CD4-positive, alpha-beta T cell treated with Interleukin-6 for 4 hours (primary cell): ENCODE measurements at regions not wholly inside any gene's neighbourhood (a gene's known extent, or its start where the extent isn't known, plus 50 kb on each side); places are given as distances from the start of the nearest gene placed in this dataset.
"Not testable (repeated sequence)": the region's sequence is repeated elsewhere in the genome, so short reads cannot be mapped to it uniquely, and the experiment has no call there.

Experiments
- DNase-seq: peaks from one replicate; pipeline ENCODE4 v3.0.0-alpha.2; 2020; ENCODE audit warnings: mixed read lengths

DNA sequence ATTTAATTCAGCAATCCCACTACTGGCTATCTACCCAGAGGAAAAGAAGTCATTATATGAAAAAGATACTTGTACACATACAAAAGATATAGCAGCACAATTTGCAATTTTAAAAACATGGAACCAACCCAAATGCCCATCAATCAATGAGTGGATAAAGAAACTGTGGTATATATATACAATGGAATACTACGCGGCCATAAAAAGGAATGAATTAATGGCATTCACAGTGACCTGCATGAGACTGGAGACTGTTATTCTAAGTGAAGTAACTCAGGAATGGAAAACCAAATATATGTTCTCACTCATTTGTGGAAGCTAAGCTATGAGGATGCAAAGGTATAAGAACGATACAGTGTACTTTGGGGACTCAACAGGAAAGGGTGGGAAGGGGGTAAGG, 102.8 kb upstream of the KCNMA1 start:
- not testable (repeated sequence) for DNase-seq

DNA sequence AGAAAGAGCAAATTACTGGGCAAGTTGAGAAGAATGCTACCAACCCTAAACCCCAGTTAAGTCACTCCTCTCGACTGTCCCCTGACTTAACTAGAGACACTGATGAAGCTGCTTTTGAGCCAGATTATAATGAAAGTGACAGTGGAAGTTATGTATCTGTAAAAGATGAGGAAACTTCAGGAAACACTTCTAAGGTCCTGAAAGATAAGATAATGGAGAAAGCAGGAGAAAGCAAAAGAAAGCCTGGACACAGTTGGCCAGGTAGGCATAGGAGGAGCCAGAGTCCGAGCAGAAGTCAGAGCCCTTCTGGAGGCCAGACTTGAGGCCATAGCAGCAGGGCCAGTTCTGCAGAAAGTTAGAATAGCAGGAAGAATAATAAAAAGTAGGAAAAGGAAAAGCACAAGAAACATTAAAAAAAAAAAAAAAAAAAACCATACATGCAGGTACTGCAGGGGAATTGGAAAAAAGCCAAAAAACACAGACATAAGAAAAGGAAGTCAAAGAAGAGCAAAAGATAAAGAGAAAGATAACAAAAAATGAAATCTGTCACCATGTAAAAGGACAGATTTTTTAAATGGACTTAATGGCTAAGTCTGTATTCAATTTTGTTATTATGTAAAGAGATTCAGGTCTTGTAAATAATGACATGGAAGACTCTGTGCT, 101.0 kb upstream of the KCNMA1 start:
- no peak for DNase-seq

DNA sequence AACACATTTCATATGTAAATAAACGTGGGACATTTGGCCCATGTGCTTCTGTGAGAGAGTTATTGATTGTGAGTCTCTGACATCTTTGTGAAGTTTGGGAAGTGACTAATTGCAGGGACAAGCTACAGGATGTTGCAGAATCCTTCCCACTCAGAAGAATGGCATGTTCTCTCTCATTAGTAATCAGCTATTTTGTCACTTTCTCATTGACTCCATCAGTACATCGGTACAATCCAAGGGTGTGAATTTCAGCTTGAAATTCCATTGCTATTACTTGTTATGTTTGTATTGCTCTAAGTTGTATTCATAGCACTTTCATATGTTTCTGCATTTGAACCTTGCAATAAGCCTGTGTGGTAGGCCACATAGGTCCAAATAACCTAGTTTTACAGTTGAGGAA, 100.0 kb upstream of the KCNMA1 start:
- no peak for DNase-seq

DNA sequence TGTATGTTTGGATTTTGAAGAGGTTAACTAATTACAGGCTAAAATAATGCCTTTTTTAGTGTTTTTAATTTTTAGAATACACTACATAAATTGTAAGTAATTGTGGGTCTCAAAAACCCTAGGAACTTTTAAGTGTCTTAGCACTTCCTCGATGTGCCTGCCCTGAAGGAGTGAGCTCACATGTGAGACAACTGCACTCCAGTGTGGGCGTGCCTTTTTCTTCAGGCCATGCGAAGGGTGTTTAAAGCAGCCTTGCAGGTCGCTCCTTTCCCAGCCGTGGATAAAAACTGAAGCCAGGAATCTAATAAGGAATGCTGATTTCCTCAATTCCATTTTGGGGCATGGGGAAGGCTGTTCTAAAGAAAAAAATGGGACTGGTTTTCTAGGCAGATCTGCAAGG, 97.5 kb upstream of the KCNMA1 start:
- DNase-seq = not testable (repeated sequence)

DNA sequence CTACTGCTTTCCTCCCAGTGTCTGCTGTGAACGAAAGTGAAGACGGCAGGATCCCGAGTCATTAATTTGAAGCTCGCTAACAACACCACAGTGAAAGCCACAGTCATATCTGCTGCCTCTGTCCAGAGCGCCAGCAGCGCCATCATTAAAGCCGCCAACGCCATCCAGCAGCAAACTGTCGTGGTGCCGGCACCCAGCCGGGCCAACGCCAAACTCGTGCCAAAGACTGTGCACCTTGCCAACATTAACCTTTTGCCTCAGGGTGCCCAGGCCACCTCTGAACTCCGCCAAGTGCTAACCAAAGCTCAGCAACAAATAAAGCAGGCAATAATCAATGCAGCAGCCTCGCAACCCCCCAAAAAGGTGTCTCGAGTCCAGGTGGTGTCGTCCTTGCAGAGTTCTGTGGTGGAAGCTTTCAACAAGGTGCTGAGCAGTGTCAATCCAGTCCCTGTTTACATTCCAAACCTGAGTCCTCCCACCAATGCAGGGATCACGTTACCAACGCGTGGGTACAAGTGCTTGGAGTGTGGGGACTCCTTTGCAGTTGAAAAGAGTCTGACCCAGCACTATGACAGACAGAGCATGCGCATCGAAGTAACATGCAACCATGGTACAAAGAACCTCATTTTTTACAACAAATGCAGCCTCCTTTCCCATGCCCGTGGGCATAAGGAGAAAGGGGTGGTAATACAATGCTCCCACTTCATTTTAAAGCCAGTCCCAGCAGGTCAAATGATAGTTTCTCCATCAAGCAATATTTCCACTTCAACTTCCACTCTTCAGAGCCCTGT, 94.8 kb upstream of the KCNMA1 start:
- DNase-seq = no peak

DNA sequence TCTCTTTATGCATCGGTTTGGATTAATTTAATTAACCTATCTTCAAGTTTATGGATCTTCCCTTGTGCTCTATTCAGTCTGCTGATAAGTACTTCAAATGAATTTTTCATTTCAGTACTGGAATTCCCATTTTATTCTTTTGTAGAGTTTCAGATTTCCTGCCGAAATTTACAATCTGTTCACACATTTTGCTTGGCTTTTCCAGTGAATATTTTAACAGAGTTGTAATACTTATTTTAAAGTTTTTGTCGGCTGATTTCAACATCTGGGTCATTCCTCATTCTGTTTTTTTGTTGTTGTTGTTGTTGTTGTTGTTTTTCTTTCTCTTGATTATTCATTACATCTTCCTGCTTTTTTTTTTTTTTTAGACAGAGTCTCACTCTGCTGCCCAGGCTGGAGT, 89.9 kb upstream of the KCNMA1 start:
- no peak for DNase-seq

DNA sequence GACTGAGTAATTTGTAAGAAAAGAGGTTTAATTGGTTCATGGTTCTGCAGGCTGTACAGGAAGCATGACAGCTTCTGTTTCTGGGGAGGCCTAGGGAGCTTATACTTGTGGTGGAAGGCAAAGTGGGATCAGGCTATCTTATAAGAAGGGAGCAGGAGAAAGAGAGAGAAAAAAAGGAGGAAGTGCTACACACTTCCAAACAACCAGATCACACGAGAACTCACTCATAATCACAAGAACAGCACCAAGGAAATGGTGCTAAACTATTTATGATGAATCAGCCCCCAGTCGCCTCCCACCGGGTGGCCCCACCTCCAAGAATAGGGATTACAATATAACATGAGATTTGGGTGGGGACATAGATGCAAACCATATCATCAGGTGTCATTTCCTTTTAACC, 89.1 kb upstream of the KCNMA1 start:
- no peak for DNase-seq

DNA sequence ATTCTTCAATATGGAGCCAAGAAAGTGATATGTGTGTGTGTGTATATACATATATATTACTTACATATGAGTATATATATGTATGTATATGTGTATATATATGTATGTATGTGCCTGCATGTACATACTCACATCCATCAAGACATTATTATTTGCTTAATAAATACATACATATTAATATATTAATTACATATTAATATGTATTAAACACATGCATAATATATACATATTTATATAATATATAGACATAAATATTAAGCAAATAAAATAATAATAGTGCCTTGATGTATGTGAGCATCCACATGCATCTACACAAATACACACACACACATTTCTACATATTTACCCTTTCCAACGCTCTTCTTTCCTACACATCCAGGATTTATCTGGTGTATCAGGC, 88.7 kb upstream of the KCNMA1 start:
- DNase-seq = no peak

DNA sequence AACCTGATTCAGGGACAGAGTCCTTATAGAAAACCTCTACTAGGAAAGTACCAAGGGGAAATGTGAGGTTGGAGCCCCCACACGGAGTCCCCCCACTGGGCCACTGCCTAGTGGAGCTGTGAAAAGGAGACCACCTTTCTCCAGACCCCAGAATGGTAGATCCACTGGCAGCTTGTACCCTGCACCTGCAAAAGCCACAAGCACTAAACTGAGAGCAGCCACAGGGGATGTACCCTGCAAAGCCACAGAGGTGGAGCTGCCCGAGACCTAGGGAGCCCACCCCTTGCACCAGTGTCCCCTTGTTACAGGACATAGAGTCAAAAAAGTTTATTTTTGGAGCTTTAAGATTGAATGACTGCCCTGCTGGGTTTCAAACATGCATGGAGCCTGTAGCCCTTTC, 87.2 kb upstream of the KCNMA1 start:
- no peak for DNase-seq

DNA sequence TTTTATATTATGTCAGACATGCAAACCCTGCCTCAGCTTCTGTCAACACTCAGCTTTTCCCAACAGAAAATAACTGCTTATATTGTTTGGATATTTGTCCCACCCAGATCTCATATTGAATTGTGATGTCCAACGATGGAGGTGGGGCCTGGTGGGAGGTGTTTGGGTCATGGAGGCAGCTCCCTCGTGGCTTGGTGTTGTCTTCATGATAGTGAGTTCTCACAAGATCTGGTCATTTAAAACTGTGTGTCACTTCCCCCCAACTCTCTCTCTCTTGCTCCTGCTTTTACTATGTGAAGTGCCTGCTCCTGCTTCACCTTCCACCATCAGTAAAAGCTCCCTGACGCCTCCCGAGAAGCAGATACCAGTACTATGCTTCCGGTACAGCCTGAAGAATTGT, 85.8 kb upstream of the KCNMA1 start:
- no peak for DNase-seq

DNA sequence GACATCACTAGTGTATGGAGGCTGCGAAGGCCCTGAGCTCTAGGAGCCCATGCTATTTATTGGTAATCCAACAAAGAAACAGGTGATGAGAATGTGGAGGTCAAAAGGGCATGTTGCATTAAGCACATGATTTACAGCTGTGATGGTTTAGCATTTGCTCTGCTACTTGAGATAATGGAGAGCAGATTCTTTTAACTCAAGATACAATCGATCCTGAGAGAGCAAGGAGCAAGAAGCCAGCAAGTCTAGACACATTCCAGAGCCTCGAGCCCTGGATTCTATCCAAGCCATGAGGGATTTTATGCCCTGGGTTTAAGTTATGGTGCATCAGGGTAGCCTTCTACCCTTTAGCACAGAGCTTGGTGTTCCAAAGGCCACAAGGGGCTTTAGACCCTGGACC, 85.3 kb upstream of the KCNMA1 start:
- DNase-seq = not testable (repeated sequence)

DNA sequence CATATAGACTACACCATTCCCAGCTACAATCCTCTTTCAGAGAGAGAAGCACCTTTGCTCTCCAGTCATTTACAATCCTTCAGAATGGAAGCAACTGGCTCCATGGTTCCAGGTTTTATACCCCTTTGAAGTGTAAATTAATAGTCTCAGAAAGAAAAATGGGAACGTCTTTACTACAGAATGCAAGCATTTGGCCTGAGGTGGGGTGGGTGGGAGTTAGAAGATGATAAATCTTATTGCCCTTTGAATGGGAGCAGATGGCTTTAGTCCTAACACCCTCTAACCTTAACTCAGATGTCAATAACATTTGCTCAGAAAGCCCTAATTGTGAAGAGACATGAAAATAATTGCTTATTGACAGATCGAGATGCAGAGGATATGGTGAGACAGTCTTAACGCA, 84.2 kb upstream of the KCNMA1 start:
- DNase-seq = no peak

DNA sequence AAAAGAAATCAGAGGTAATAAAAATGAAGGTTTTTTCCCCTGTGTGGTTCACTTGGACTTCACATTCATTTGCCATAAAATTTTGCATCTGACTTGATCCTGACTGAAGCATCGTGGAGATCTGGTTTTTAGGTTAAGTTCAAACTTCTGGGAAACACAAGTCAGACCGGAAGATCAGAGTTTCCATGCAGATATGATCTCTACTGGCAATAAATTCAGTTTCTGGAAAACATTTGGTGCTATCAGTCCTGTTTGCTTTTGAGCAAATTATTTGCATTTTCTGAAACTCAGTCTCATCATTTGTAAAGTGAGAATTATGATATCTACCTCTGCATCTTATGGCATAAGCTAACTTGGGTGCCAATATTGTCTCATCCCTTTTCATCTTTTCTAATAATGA, 81.3 kb upstream of the KCNMA1 start:
- DNase-seq = no peak

DNA sequence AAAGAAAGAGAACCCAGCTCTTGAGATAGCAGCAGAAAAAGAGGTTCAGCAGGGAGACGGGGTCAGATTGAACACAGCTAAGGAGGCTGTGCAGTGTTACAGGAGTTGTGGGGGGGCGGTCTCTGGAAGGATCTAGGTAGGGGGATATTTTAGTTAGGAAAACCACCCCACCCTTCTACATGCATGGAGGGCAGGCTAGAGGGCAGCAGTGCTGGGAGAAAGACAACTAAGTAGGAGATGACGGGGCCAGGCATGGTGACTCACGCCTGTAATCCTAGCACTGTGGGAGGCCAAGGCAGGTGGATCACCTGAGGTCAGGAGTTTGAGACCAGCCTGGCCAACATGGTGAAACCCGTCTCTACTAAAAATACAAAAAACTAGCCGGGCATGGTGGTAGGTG, 80.7 kb upstream of the KCNMA1 start:
- not testable (repeated sequence) for DNase-seq

DNA sequence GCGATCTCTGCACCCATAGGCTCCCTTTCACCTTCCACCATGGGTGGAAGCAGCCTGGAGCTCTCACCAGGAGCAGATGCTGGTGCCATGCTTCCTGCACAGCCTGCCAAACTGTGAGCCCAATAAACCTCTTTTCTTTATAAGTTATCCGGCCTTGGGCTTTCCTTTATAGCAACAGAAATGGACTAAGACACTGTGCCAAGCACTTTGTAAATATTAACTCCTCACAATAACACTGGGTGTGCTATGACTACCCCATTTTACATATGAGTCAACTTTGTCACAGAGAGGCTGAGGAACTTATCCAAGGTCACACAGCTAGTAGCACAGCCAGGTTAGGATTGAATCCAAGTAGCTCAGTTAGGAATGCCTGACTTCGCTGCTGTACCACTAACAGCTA, 79.7 kb upstream of the KCNMA1 start:
- no peak for DNase-seq

DNA sequence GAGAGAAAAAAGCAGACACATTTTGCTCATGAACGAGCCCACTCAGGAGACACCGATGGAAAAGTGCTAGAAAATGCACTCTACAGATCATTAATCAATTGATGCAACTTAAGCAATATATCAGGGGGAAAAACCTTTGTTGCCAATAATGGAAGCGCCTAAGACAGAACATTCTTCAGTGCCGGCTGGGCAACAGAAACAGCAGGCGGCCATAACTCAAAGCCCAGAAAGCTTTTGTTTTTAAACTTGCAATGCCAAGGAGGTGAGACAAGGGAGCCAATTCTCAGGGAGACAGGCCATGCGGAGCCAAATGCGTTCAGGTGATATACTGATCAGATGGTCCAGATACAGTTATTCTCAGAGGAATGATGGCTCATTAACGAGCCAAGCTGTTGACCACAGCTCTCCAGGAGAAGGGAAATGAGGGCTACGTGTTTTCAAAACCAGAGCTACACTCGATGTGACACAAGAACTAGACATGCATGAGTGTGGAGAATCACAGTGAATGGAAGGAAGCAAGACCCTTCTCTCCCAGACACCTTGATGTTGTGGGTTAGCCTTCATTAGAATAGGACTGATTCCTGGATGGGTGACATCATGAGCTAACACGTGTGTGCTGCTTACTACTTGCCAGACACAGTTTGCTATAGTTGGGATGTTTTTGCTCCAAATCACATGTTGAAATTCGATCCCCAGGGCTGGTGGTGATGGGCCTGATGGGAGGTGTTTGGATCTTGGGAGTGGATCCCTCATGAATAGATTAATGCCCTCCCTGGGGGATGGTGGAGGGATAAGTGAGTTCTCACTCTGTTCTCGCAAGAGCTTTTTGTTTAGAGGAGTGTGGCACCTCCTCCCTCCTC, 79.1 kb upstream of the KCNMA1 start:
- DNase-seq = no peak

DNA sequence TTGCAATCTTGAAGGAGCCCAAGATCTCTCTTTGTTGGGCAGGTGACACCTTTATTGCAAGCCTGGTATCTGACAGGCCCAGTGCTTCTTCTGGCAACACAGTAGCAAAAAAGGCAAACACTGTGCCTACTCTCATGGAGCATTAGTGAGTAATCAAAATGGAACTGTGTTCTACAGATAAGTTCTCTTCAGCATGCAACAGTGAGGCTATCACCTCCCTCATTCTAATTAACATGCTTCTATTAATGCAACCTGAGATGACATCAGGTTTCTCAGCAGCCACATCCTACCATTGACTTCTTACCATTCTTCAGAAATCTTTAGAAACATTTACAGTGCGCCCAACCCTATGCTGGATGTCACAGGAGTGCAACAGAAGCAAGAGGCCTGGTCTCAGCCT, 77.9 kb upstream of the KCNMA1 start:
- DNase-seq = no peak

DNA sequence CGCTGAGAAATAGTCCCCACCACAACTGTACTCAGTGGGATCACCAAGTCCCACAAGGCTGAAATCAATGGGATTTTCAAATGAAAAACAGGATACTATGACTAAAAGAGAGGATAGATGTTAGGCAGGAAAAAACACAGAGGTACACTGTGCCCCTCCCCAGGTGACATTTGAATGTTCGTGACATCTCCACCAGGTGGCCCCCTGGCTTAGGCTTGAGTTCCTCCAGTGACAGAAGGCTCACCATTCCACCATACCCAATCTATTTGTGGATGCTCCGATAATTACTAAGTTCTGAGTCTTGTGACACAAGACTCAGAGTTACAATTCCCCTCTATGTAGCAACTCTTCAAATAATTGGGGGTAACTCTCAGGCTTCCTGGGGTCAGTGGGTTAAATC, 77.5 kb upstream of the KCNMA1 start:
- DNase-seq = no peak

DNA sequence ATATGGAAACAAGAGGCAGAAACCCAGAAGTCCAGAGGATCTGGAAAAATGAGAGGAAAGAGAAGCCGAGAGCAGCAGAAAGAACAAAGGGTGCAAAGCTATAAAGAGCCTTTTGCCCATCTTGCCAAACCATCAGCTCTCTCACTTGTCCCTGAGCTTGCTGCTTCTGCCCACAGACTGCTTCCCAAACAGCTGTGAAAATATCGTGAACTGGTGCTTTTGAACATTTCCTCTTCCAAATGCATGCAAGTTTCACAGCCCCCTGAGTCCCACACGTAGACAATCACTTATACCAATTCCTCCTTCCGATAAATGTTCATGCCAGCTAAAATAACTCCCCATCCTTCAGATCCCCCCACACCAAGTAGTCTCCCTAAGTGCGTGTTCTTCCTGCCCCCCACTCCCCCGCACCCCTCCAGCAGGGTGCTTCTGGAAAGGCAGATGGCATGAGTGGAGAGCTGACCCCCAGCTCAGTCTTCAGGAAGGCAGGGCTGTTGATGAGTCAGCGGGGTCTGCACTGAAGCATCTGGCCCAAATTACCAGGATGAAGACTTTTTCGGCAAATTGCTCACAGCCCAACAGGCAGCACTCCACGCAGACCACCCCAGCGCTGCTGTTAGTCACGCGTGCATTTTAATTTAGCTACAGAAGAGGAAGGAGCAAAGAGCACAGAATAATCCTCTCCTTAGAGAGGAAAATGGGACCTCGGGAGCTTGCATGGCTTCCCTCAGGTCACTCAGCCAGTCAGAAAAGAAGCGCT, 76.1 kb upstream of the KCNMA1 start:
- no peak for DNase-seq

DNA sequence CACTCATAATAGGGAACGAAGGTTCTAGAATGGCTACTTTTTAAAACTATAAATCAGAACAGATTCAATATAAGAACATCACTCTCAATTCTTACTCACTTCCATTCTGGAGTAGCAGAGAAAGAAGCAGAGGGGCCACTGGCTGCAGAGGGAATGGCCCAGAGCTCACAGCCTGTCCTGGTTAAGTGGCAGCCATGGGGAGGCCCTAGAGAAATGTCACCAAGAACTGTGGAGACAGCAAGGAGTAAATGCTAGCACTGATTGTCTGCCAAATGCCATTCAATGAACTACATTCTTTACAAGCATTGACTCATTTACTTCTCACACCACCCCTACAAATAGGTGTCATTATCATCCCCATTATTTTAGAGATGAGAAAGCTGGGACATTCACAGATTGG, 74.6 kb upstream of the KCNMA1 start:
- DNase-seq = no peak

DNA sequence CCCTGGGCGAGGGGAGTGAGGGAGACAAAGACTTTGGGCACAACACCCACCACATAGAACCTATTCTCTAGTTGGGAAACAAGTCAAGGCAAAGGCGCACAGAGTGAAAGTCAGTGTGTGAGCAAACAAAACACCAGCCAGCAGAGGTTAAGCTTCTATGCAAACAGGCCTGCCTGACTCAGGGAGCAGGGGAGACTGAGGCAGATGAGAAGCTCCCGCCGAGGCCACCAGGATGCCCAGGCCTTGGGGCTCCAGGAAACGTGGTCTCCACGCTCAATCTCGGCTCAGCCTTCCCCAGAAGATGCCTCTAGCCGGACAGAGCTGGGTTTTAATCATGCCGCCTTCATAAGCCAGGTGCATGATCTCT, 74.1 kb upstream of the KCNMA1 start:
- DNase-seq = no peak

DNA sequence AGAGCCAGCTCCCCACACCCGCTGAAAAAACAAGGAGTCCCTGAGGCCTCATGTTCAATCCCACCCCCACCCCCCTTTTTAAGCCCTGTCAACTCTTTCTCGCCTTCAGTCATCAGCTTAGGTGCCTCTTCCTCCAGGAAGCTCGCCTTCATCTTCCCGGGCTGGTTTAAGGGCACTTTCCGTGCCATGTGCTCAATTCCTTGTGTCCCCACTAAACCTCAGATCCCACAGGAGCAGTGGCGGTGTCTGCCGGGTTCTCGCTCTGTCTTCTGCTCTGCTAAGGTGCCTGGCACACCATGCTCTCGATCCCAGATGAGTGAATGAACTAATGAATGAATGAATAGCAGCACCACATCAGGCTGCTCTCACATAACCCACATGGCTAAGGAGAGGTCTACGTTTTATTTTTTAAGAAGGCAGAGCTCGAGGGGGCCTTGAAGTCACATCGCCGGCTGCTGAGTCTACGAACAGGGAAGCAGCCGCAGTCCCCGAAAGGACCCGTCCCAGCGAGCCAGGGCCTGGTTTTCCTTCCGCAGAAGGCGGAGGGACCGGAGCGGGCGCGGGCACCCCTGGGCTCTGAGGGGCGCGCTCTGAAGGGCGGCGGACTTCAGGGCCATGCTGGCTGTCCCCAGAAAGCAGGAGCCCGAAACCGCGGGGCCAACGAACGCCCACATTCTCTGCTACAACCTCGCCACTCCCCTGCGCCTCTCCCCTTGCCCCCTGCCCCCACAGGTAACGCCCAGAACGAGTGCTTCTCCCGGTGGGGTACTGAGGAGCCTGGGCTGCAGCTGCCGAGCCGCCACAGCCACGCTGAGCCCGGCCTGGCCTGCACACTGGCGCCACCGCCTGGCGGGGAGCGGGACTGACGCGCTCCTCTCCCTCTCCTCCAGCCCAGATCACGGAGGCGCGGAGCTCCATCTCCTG, 73.4 kb upstream of the KCNMA1 start:
- DNase-seq = peak; percentile 69
